Fibroblast of pulmonary artery (primary cell): ENCODE measurements at regions not wholly inside any gene's neighbourhood (a gene's known extent, or its start where the extent isn't known, plus 50 kb on each side); places are given as distances from the start of the nearest gene placed in this dataset.

Experiments
- DNase-seq: peaks from one replicate; pipeline ENCODE4 v3.0.0-alpha.2; 2010; ENCODE audit warnings: low read depth
- H3K4me3 ChIP-seq: replicated peaks from 2 replicates; pipeline ENCODE4 v1.5.1; 2011; ENCODE audit warnings: low read depth, mild to moderate bottlenecking, control low read depth, low read length, moderate library complexity
- TF ChIP-seq, protein P1 (sequence below): IDR thresholded peaks from 2 replicates; pipeline ENCODE4 v1.5.1; 2011; ENCODE audit warnings: mild to moderate bottlenecking, control low read depth, low read length, inconsistent platforms; ENCODE audit errors: missing control alignments

DNA sequence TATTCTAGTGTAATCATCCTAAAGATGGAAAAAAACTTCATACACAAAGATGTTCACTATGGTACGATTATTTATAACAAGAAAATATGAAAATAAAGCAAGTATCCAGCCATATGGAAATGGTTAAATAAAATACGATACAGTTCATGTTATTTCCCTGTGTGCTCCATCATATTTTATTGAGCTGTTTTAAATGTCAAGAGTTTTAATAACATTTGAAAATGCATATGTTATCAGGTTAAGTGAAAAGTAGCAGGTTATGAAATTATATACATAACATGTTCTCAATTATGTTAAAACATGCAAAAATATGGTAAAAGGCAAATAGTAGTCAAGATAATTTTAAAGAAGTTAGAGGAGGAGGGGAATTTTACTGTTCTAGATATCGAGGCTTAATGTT, 192.0 kb downstream of the HNRNPD start:
- no peak overlapping the region for H3K4me3 ChIP-seq
- TF ChIP-seq, protein P1, sequence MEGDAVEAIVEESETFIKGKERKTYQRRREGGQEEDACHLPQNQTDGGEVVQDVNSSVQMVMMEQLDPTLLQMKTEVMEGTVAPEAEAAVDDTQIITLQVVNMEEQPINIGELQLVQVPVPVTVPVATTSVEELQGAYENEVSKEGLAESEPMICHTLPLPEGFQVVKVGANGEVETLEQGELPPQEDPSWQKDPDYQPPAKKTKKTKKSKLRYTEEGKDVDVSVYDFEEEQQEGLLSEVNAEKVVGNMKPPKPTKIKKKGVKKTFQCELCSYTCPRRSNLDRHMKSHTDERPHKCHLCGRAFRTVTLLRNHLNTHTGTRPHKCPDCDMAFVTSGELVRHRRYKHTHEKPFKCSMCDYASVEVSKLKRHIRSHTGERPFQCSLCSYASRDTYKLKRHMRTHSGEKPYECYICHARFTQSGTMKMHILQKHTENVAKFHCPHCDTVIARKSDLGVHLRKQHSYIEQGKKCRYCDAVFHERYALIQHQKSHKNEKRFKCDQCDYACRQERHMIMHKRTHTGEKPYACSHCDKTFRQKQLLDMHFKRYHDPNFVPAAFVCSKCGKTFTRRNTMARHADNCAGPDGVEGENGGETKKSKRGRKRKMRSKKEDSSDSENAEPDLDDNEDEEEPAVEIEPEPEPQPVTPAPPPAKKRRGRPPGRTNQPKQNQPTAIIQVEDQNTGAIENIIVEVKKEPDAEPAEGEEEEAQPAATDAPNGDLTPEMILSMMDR, result no peak
- no peak for DNase-seq

DNA sequence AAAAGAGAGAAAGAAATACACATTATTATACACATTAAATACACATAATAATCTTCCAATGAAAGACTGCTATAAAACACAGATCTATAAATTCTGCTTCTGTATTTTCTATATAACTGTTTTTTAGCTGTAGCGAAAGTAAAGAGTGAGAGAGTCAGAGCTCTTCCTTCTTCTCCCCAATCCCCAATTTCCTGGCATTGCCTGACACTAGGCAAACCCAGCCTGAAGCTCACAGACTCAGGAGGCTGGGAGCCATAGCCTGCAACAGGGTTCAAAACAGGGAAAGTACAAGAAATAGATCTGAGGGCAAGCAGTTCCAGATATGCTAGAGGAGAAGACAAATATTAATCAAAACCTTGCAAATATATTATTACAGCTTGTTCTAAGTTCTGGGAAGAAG, 201.6 kb downstream of the HNRNPD start:
- TF ChIP-seq, protein P1, result no peak
- H3K4me3 ChIP-seq, result no peak overlapping the region
- no peak for DNase-seq

DNA sequence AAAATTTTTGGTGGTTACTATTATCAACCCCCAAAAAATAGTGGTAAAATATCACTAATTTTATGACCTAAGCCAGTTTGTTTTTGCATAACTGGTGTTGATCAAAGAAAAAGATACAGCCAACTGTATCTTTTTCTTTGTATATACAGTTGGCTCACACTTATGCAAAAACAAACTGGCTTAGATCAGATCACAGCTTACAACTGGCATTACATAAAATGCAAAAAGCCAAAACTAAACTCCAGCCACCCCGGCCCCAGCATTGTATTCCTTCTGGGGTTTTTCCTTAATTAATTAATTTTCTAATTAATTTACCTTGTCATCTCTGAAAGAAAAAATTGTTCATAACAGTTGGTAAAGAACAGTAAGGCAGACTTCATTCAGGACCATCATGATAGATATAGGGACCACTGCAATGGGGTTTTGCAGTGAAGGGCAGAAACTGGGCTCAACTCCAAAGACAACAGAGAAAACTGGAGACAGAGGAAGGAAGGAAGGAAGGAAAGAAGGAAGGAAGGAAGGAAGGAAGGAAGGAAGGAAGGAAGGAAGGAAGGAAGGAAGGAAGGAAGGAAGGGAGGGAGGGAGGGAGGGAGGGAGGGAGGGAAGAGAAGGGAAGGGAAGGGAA, 202.1 kb downstream of the HNRNPD start:
- DNase-seq, result no peak
- TF ChIP-seq, protein P1, result no peak
- no peak overlapping the region for H3K4me3 ChIP-seq

DNA sequence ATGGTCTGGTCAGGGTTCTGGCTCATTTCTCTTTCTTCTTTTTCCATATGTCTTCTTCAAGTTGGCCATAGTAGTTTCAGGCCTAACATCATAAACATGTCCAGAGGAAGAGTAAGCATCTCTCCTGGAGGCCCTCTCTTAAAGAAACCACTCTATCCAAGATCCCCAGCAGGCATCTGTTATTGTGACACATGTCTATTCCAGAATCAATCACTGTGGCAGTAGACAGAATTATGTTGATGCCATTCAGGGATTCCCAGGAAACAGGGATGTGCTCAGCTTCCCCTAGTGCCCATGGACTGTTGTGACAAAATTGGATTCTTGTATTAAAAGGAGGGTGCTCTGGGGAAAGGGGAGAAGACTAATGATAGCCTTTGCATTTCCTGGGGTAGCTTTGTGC, 224.0 kb downstream of the HNRNPD start:
- no peak for DNase-seq
- no peak overlapping the region for H3K4me3 ChIP-seq
- TF ChIP-seq, protein P1, result no peak

DNA sequence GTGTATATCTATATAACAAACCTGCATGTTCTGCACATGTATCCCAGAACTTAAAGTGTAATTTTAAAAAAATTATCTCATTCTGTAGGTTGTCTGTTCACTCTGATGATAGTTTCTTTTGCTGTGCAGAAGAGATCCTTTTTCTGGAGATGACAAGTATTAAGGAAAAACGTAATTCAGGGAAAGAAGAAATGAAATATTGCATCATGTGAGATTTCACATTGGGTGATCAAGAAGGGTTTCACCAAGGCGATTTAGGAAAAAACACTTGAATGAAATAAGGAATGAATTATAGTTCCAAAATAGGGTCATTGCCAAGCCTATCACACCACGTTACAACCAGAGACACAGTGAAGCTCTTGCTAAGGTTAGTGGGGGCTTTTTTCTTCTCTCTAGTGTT, 227.9 kb downstream of the HNRNPD start:
- H3K4me3 ChIP-seq, result no peak overlapping the region
- DNase-seq, result no peak
- TF ChIP-seq, protein P1, result no peak

DNA sequence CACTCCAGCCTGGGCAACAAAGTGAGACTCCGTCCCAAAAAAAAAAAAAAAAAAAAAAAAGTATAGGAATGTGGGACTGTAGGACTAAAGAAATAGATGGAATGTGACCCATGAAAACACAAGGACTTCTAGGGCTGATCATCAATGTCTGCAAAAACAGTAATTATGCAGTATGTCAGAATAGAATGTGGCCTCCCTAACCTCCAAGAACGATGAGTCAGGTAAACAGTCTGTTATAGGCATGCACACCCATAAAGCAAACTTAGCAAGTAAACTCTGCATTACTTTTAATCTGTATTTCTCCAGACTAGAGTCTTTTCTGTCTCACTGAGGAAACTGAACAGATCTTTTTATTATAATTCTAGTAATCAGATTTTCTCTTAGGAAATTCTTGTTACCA, 233.4 kb downstream of the HNRNPD start:
- TF ChIP-seq, protein P1, result no peak
- DNase-seq, result no peak
- H3K4me3 ChIP-seq, result no peak overlapping the region

DNA sequence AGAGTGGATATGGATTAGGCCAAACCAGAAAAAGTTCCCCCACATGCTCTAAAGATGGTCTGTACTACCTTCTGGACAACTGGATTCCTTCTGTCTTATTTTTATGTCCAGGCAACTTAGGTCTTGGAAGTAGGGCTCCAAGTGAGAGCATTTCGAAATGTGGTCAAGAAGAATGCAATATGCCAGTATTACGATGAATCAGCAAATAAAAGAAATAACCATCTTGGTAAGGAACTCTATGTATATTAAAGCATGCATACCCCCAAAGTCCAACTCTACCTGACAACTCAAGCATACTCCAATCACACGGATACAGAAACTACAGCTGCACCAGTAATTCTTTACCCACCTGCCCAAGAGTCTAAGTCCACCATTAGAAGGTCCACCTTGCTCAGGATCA, 234.5 kb downstream of the HNRNPD start:
- no peak for DNase-seq
- no peak overlapping the region for H3K4me3 ChIP-seq
- TF ChIP-seq, protein P1, result no peak
